GM20000 (cell line): ENCODE measurements at regions not wholly inside any gene's neighbourhood (a gene's known extent, or its start where the extent isn't known, plus 50 kb on each side); places are given as distances from the start of the nearest gene placed in this dataset.

Source experiments
- DNase-seq: peaks from one replicate; pipeline ENCODE4 v3.0.0; 2012; ENCODE audit warnings: low spot score
- TF ChIP-seq, protein P1 (sequence below): IDR thresholded peaks from 2 replicates; pipeline ENCODE4 v1.5.1; 2012; ENCODE audit warnings: mild to moderate bottlenecking, control low read depth; ENCODE audit errors: extremely low read depth, missing control alignments

- no peak for DNase-seq
- TF ChIP-seq, protein P1, sequence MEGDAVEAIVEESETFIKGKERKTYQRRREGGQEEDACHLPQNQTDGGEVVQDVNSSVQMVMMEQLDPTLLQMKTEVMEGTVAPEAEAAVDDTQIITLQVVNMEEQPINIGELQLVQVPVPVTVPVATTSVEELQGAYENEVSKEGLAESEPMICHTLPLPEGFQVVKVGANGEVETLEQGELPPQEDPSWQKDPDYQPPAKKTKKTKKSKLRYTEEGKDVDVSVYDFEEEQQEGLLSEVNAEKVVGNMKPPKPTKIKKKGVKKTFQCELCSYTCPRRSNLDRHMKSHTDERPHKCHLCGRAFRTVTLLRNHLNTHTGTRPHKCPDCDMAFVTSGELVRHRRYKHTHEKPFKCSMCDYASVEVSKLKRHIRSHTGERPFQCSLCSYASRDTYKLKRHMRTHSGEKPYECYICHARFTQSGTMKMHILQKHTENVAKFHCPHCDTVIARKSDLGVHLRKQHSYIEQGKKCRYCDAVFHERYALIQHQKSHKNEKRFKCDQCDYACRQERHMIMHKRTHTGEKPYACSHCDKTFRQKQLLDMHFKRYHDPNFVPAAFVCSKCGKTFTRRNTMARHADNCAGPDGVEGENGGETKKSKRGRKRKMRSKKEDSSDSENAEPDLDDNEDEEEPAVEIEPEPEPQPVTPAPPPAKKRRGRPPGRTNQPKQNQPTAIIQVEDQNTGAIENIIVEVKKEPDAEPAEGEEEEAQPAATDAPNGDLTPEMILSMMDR = no peak
Measured at GRCh38 chr4:127347936-127348335, 284.8 kb upstream of the INTU start.

- TF ChIP-seq, protein P1 = no peak
Measured at GRCh38 chr4:127352220-127353113, 280.3 kb upstream of the INTU start.

GRCh38 chr4:127355743-127356142 lies 277.0 kb upstream of the INTU start:
- no peak for DNase-seq
- TF ChIP-seq, protein P1 = no peak

More at GRCh38 chr4:127352220-127353113, 280.3 kb upstream of the INTU start:
- DNase-seq = no peak

DNA sequence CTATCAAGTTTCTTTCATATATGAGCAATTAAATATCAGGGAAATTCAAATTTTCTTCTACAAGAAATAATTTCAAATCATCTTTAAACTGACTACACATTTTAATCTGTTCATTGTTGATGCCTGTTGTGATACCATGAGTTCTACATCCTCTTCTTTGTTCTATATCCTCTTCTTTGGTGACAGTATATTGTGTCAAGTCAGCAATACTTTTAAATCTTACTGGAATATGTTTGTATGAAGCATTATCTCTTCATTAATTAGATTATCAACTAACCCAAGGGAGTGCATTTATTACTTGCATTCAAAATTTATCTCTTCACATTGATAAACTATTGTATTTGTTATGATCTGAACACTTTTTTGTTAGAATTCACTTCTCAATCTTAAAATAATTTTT lies 275.0 kb upstream of the INTU start:
- no peak for DNase-seq
- TF ChIP-seq, protein P1 = no peak

DNA sequence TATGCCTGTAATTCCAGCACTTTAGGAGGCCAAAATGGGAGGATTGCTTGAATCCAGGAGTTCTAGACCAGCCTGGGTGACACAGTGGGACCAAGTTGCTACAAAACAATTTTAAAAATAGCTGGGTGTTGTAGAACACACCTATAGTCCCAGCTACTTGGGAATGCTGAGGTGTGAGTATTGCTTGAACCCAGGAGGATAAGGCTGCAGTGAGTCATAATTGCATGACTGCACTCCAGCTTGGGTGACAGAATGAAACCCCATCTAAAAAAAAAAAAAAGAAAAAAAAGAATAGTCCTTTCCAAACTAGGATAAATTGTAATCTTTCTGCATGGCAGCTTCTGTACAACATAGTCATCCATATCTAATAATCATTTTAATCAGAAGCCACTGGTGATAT lies 270.1 kb upstream of the INTU start:
- TF ChIP-seq, protein P1 = no peak

DNA sequence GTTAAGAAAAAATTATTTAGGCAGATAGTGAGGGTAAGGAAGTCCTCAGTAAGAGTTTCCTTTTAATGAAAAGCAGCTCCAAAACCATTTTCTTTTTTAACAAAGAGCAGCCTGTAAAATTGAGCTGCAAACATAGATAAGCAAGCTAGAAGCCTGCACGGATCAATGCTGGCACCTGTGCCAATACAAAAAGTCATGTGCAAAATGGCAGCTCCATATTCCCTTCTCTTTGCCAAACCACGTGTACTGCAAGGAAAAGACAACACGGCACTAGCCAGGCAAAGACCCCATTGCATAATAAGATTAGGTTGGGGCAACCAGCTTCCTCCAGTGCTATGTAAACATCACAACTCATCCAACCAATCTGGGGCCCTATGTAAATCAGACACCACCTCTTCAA lies 268.4 kb upstream of the INTU start:
- TF ChIP-seq, protein P1 = no peak
- DNase-seq = no peak

More for the DNA sequence above, 270.1 kb upstream of the INTU start:
- no peak for DNase-seq

- no peak for DNase-seq
- TF ChIP-seq, protein P1 = no peak
Measured at GRCh38 chr4:127364911-127365310, 267.8 kb upstream of the INTU start.
